ENCODE measurements at regions not wholly inside any gene's neighbourhood (a gene's known extent, or its start where the extent isn't known, plus 50 kb on each side); places are given as distances from the start of the nearest gene placed in this dataset.
"Not testable (repeated sequence)": the region's sequence is repeated elsewhere in the genome, so short reads cannot be mapped to it uniquely, and the experiment has no call there.

DNA sequence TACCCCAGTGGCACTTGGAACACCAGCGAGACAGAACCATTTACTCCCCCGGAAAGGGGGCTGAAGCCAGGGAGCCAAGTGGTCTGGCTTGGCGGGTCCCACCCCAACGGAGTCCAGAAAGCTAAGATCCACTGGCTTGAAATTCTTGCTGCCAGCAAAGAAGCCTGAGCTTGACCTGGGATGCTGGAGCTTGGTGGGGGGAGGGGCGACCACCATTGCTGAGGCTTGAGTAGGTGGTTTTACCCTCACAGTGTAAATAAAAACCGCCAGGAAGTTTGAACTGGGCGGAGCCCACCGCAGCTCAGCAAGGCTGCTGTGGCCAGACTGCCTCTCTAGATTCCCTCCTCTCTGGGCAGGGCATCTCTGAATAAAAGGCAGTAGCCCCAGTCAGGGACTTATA lies 62.8 kb downstream of the RPS24 start:
- TF ChIP-seq SP1 (IDR thresholded peaks at IDR 0.05); ZNF384 (IDR thresholded peaks at IDR 0.05); FOXM1 (IDR thresholded peaks at IDR 0.05; ENCODE audit: borderline replicate concordance); LEF1 (IDR thresholded peaks at IDR 0.05; ENCODE audit: borderline replicate concordance); BHLHE40 (IDR thresholded peaks at IDR 0.05; ENCODE audit: borderline replicate concordance); NFRKB (IDR thresholded peaks at IDR 0.05); FOXK2 (IDR thresholded peaks at IDR 0.05); TARDBP (IDR thresholded peaks at IDR 0.05); PKNOX1 (IDR thresholded peaks at IDR 0.05); FOXA1 (IDR thresholded peaks at IDR 0.05); CTBP1 (IDR thresholded peaks at IDR 0.05; ENCODE audit: borderline replicate concordance); L3MBTL2 (conservative IDR thresholded peaks at IDR 0.05); ARNT (IDR thresholded peaks at IDR 0.05): not testable (repeated sequence)

Data from HEK293T (cell line).